ENCODE measurements at regions not wholly inside any gene's neighbourhood (a gene's known extent, or its start where the extent isn't known, plus 50 kb on each side); places are given as distances from the start of the nearest gene placed in this dataset.

DNA sequence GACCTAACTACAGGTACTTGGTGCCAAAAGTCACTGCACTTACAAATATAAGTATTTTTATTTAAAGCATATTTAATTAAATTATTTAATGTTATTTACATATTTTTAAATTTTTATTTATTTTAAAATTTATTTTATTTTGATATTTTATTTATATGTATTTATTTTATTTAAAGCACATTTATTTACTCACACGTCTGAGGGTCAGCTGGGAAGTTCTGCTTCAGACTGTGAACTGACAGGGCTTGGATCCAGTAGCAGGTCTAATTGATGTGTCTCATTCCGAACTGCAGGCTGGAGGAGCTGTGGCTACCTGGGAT lies 392.5 kb downstream of the GBA3 start:
- 20% methylated on average over 2 of the region's 2 CpGs for WGBS (ENCODE audit: insufficient coverage, low coverage, missing lambda C conversion rate)
- no TSS peak for BruUV-seq (replicated peaks)
- TF ChIP-seq, protein P1, sequence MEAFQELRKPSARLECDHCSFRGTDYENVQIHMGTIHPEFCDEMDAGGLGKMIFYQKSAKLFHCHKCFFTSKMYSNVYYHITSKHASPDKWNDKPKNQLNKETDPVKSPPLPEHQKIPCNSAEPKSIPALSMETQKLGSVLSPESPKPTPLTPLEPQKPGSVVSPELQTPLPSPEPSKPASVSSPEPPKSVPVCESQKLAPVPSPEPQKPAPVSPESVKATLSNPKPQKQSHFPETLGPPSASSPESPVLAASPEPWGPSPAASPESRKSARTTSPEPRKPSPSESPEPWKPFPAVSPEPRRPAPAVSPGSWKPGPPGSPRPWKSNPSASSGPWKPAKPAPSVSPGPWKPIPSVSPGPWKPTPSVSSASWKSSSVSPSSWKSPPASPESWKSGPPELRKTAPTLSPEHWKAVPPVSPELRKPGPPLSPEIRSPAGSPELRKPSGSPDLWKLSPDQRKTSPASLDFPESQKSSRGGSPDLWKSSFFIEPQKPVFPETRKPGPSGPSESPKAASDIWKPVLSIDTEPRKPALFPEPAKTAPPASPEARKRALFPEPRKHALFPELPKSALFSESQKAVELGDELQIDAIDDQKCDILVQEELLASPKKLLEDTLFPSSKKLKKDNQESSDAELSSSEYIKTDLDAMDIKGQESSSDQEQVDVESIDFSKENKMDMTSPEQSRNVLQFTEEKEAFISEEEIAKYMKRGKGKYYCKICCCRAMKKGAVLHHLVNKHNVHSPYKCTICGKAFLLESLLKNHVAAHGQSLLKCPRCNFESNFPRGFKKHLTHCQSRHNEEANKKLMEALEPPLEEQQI (IDR thresholded peaks at IDR 0.05) = no peak
- TF ChIP-seq EZH2 (IDR thresholded peaks at IDR 0.05; ENCODE audit: borderline replicate concordance, low read depth, low read length) (no peak), ZBTB1 (CRISPR knock-in tag; IDR thresholded peaks at IDR 0.05; ENCODE audit: borderline replicate concordance, low read depth) (no peak), PTBP1 (IDR thresholded peaks at IDR 0.05; ENCODE audit: low read depth, low read length) (no peak), EWSR1 (IDR thresholded peaks at IDR 0.05; ENCODE audit: borderline replicate concordance, low read depth, partially characterized antibody) (no peak), STAT5A (IDR thresholded peaks at IDR 0.05; ENCODE audit: borderline replicate concordance, low read length) (no peak), NBN (IDR thresholded peaks at IDR 0.05; ENCODE audit: low read depth) (no peak), NFIX (CRISPR knock-in tag; IDR thresholded peaks at IDR 0.05; ENCODE audit: low read depth) (no peak), HOXB6 (CRISPR knock-in tag; IDR thresholded peaks at IDR 0.05; ENCODE audit: borderline replicate concordance) (no peak), ZNF282 (CRISPR knock-in tag; IDR thresholded peaks at IDR 0.05) (no peak), NR3C1 (CRISPR knock-in tag; IDR thresholded peaks at IDR 0.05) (no peak), ESRRA (IDR thresholded peaks at IDR 0.05; ENCODE audit: borderline replicate concordance, low read depth) (no peak)
- TF ChIP-seq, protein P2, sequence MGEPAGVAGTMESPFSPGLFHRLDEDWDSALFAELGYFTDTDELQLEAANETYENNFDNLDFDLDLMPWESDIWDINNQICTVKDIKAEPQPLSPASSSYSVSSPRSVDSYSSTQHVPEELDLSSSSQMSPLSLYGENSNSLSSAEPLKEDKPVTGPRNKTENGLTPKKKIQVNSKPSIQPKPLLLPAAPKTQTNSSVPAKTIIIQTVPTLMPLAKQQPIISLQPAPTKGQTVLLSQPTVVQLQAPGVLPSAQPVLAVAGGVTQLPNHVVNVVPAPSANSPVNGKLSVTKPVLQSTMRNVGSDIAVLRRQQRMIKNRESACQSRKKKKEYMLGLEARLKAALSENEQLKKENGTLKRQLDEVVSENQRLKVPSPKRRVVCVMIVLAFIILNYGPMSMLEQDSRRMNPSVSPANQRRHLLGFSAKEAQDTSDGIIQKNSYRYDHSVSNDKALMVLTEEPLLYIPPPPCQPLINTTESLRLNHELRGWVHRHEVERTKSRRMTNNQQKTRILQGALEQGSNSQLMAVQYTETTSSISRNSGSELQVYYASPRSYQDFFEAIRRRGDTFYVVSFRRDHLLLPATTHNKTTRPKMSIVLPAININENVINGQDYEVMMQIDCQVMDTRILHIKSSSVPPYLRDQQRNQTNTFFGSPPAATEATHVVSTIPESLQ (CRISPR knock-in tag; IDR thresholded peaks at IDR 0.05) = no peak
- TF ChIP-seq, protein P3, sequence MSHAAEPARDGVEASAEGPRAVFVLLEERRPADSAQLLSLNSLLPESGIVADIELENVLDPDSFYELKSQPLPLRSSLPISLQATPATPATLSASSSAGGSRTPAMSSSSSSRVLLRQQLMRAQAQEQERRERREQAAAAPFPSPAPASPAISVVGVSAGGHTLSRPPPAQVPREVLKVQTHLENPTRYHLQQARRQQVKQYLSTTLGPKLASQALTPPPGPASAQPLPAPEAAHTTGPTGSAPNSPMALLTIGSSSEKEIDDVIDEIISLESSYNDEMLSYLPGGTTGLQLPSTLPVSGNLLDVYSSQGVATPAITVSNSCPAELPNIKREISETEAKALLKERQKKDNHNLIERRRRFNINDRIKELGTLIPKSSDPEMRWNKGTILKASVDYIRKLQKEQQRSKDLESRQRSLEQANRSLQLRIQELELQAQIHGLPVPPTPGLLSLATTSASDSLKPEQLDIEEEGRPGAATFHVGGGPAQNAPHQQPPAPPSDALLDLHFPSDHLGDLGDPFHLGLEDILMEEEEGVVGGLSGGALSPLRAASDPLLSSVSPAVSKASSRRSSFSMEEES (CRISPR knock-in tag; IDR thresholded peaks at IDR 0.05) = no peak
- TF ChIP-seq, protein P4, sequence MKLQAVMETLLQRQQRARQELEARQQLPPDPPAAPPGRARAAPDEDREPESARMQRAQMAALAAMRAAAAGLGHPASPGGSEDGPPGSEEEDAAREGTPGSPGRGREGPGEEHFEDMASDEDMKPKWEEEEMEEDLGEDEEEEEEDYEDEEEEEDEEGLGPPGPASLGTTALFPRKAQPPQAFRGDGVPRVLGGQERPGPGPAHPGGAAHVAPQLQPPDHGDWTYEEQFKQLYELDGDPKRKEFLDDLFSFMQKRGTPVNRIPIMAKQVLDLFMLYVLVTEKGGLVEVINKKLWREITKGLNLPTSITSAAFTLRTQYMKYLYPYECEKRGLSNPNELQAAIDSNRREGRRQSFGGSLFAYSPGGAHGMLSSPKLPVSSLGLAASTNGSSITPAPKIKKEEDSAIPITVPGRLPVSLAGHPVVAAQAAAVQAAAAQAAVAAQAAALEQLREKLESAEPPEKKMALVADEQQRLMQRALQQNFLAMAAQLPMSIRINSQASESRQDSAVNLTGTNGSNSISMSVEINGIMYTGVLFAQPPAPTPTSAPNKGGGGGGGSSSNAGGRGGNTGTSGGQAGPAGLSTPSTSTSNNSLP (IDR thresholded peaks at IDR 0.05; ENCODE audit: borderline replicate concordance, low read depth, low read length) = no peak
- TF ChIP-seq, protein P5, sequence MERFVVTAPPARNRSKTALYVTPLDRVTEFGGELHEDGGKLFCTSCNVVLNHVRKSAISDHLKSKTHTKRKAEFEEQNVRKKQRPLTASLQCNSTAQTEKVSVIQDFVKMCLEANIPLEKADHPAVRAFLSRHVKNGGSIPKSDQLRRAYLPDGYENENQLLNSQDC (CRISPR knock-in tag; IDR thresholded peaks at IDR 0.05) = no peak

More for the DNA sequence above, 392.5 kb downstream of the GBA3 start:
- H3K27me3 ChIP-seq (ENCODE audit: control insufficient read depth in 2 of 2, insufficient read depth in 2 of 2, low read length in 2 of 2) = no peaks in the 10 kb centered on the region
- DNase-seq (ENCODE audit: extremely low read depth in 1 of 4, low spot score in 3 of 4) = no peak
- POLR2A ChIA-PET = no interaction called here
- no peak overlapping the region for H3K9ac ChIP-seq (ENCODE audit: insufficient read depth in 1 of 2, low read depth in 2 of 2, low read length in 2 of 2)
- H3K4me2 ChIP-seq (ENCODE audit: insufficient read depth, low read length) = no peak overlapping the region
- in situ Hi-C loops (cut with MboI) (no loop called here), intact Hi-C loops (cut with micrococcal nuclease) (no loop called here)
- FAIRE-seq = no peak
- no peak overlapping the region for H2AFZ ChIP-seq (ENCODE audit: low read depth, low read length)
- H3K36me3 ChIP-seq (ENCODE audit: control insufficient read depth, insufficient read depth, low read length) = peaks cover 3% of the 10 kb centered on the region; the same call in 1 of the 3 replicates
- no peak overlapping the region for H3K27ac ChIP-seq (ENCODE audit: extremely low read depth, low read depth, low read length)
- no peaks in the 10 kb centered on the region for H3K9me1 ChIP-seq (ENCODE audit: control insufficient read depth, insufficient read depth, low read length)
- H3K79me2 ChIP-seq (ENCODE audit: control insufficient read depth, insufficient read depth, low read length) = no peaks in the 10 kb centered on the region
- CTCF ChIA-PET (ENCODE audit: low intra/inter-chr PET ratio) = no interaction called here
- ATAC-seq = no peak
- no peak overlapping the region for H3K4me3 ChIP-seq
- H3K9me3 ChIP-seq (replicated peaks; ENCODE audit: control insufficient read depth, insufficient read depth, low read depth, low read length) = no peaks in the 10 kb centered on the region
- H3K4me1 ChIP-seq (replicated peaks in 1 of 2; ENCODE audit: control insufficient read depth in 2 of 2, insufficient read depth in 2 of 2, low read length in 2 of 2) = no peaks in the 10 kb centered on the region
- no peaks in the 10 kb centered on the region for H4K20me1 ChIP-seq (replicated peaks; ENCODE audit: control insufficient read depth, insufficient read depth, low read length)

Data from K562 (cell line).